ENCODE measurements at regions not wholly inside any gene's neighbourhood (a gene's known extent, or its start where the extent isn't known, plus 50 kb on each side); places are given as distances from the start of the nearest gene placed in this dataset.

DNA sequence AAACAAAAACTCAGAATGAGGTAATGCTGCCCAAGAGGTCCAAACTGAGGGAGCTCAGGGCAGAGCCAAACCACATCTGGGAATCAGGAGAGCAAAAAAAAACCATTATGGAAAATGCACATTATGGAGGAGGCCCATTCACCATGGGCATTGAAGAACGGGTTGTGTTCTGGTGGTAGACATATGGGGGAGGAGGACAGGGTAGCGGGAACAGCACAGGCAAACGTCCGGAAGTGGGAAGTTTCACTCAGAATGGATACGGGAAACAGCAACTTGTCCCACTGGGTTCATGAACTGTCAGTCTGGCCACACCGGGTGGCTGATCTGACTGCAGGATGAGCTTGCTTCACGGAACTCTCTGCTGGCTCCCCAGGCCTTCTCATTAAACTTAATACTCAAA lies 139.7 kb downstream of the RRAGC start:
- TF ChIP-seq CTCF (IDR thresholded peaks at IDR 0.05) (no peak), POLR2A (IDR thresholded peaks at IDR 0.05) (no peak)

Data from breast epithelium (tissue), 3 donors.